ENCODE measurements at regions not wholly inside any gene's neighbourhood (a gene's known extent, or its start where the extent isn't known, plus 50 kb on each side); places are given as distances from the start of the nearest gene placed in this dataset. TPM values are rescaled to one million over a fixed set of nuclear protein-coding genes. Genes with fewer than 3 reads are reported as not detected.

GRCh38 chr2:167322795-167323194 lies 434.5 kb downstream of the XIRP2 start:
- Histone ChIP-seq H3K36me3 (ENCODE audit: low read depth) (no peaks in the 10 kb centered on the region), H3K4me1 (ENCODE audit: insufficient read depth) (no peaks in the 10 kb centered on the region), H3K4me3 (no peak overlapping the region), H3K9ac (no peak overlapping the region), H3K9me3 (ENCODE audit: low read depth) (no peaks in the 10 kb centered on the region), H3K27me3 (replicated peaks; ENCODE audit: insufficient read depth) (no peaks in the 10 kb centered on the region), H3F3A (ENCODE audit: insufficient read depth) (no peaks in the 10 kb centered on the region), H3K27ac (no peak overlapping the region), H3K79me2 (ENCODE audit: insufficient read depth) (no peaks in the 10 kb centered on the region), H2AFZ (no peak overlapping the region), H4K20me1 (ENCODE audit: insufficient read depth) (no peaks in the 10 kb centered on the region), H3K9me2 (ENCODE audit: insufficient read depth) (no peaks in the 10 kb centered on the region), H3K4me2 (ENCODE audit: unreplicated experiment) (no peak overlapping the region)
- 4 to 5% methylated on average over 2 of the region's 2 CpGs for WGBS, 2 experiments (ENCODE audit: low coverage in 1 of 2, low lambda C conversion rate in 2 of 2, missing lambda C conversion rate in 2 of 2)
- in situ Hi-C loops (cut with MboI) = no loop called here
- TF ChIP-seq EZH2 (IDR thresholded peaks at IDR 0.05; ENCODE audit: insufficient read depth, poor library complexity, severe bottlenecking) (no peak), EZH2phosphoT487 (IDR thresholded peaks at IDR 0.05; ENCODE audit: insufficient read depth, low read depth) (no peak)
- no peak for DNase-seq

DNA sequence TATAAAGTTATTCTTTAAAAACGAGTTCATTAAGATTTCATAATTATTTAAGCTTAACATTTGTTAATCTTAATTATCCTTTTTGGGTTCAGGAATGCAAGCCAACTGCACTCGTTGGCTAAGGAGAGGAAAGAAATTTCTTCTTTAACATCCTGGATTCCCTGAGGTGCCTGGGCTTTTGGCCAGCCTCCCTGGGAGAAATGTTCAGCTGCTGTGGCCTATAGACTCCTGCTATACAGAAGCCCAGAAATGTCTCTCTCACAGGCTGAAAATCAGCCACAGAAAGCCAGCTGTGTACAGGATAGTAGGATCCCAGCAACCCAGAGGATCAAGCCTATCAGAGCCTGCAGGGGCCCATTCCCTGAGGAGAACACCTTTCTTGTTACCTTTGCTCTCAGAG lies 430.3 kb downstream of the XIRP2 start:
- Histone ChIP-seq H3K36me3 (ENCODE audit: low read depth) (no peaks in the 10 kb centered on the region), H2AFZ (no peak overlapping the region), H3K4me3 (no peak overlapping the region), H3K27me3 (replicated peaks; ENCODE audit: insufficient read depth) (no peaks in the 10 kb centered on the region), H3F3A (ENCODE audit: insufficient read depth) (no peaks in the 10 kb centered on the region), H3K9ac (no peak overlapping the region), H3K9me3 (ENCODE audit: low read depth) (no peaks in the 10 kb centered on the region), H3K27ac (no peak overlapping the region), H4K20me1 (ENCODE audit: insufficient read depth) (no peaks in the 10 kb centered on the region), H3K4me2 (ENCODE audit: unreplicated experiment) (no peak overlapping the region), H3K79me2 (ENCODE audit: insufficient read depth) (no peaks in the 10 kb centered on the region), H3K4me1 (ENCODE audit: insufficient read depth) (no peaks in the 10 kb centered on the region), H3K9me2 (ENCODE audit: insufficient read depth) (no peaks in the 10 kb centered on the region)
- in situ Hi-C loops (cut with MboI) = no loop called here
- no peak for TF ChIP-seq EZH2 (IDR thresholded peaks at IDR 0.05; ENCODE audit: insufficient read depth, poor library complexity, severe bottlenecking)
- 23 to 40% methylated on average over 2 of the region's 2 CpGs for WGBS, 2 experiments (ENCODE audit: low coverage in 1 of 2, low lambda C conversion rate in 2 of 2, missing lambda C conversion rate in 2 of 2)
- DNase-seq = no peak

- no peaks in the 10 kb centered on the region for H3K9me2 ChIP-seq (ENCODE audit: insufficient read depth)
- WGBS, 2 experiments (ENCODE audit: low coverage in 1 of 2, low lambda C conversion rate in 2 of 2, missing lambda C conversion rate in 2 of 2) = 57 to 85% methylated on average over 1 of the region's 1 CpG
- H3K36me3 ChIP-seq (ENCODE audit: low read depth) = no peaks in the 10 kb centered on the region
- no peaks in the 10 kb centered on the region for H3K27me3 ChIP-seq (replicated peaks; ENCODE audit: insufficient read depth)
- H2AFZ ChIP-seq = no peak overlapping the region
- H4K20me1 ChIP-seq (ENCODE audit: insufficient read depth) = no peaks in the 10 kb centered on the region
- no peak overlapping the region for H3K27ac ChIP-seq
- H3K9me3 ChIP-seq (ENCODE audit: low read depth) = no peaks in the 10 kb centered on the region
- DNase-seq = no peak
- no peaks in the 10 kb centered on the region for H3K79me2 ChIP-seq (ENCODE audit: insufficient read depth)
- no peaks in the 10 kb centered on the region for H3F3A ChIP-seq (ENCODE audit: insufficient read depth)
- no peaks in the 10 kb centered on the region for H3K4me1 ChIP-seq (ENCODE audit: insufficient read depth)
- H3K4me2 ChIP-seq (ENCODE audit: unreplicated experiment) = no peak overlapping the region
- H3K9ac ChIP-seq = no peak overlapping the region
- in situ Hi-C loops (cut with MboI) = no loop called here
- H3K4me3 ChIP-seq = no peak overlapping the region
- TF ChIP-seq EZH2phosphoT487 (IDR thresholded peaks at IDR 0.05; ENCODE audit: insufficient read depth, low read depth) (no peak), EZH2 (IDR thresholded peaks at IDR 0.05; ENCODE audit: insufficient read depth, poor library complexity, severe bottlenecking) (no peak)
These were observed 422.2 kb downstream of the XIRP2 start for GRCh38 chr2:167310442-167310841.

Small RNA genes in the stretch of these regions (small RNA-seq; reads per million reads assigned to genes)
- not detected for gene RNU7-148P (ENCODE audit: low read depth, low replicate concordance)

All from GM23248 (cell line).